DND-41 (cell line): ENCODE measurements at regions not wholly inside any gene's neighbourhood (a gene's known extent, or its start where the extent isn't known, plus 50 kb on each side); places are given as distances from the start of the nearest gene placed in this dataset.

Experiments used
- ATAC-seq: fragments of 200-7000 bp; cut with Tn5 transposase; 3 replicates; pipeline ENCODE4 v1.9.1; 2021; ENCODE audit warnings: low read depth; ENCODE audit not compliant: insufficient read depth
- DNase-seq: peaks from one replicate; pipeline ENCODE4 v3.0.0-alpha.2; 2020
- H2AFZ ChIP-seq: 2 replicates; pipeline ENCODE4 v1.6.0; 2012; ENCODE audit warnings: low read depth, low read length
- H3K27ac ChIP-seq: 2 replicates; pipeline ENCODE4 v1.5.1; 2012; ENCODE audit warnings: low read length, inconsistent platforms
- H3K27me3 ChIP-seq: fragments of 200-600 bp; sonication (generic); 2 replicates; pipeline ENCODE4 v1.6.0; 2012; ENCODE audit warnings: low read length, mild to moderate bottlenecking, inconsistent platforms; ENCODE audit not compliant: insufficient read depth, poor library complexity
- H3K36me3 ChIP-seq: 2 replicates; pipeline ENCODE4 v1.5.1; 2012; ENCODE audit warnings: low read length, inconsistent platforms; ENCODE audit not compliant: insufficient read depth
- H3K4me1 ChIP-seq: 2 replicates; pipeline ENCODE4 v1.5.1; 2012; ENCODE audit warnings: mild to moderate bottlenecking, low read length; ENCODE audit not compliant: insufficient read depth
- H3K4me2 ChIP-seq: 2 replicates; pipeline ENCODE4 v1.6.0; 2012; ENCODE audit warnings: mild to moderate bottlenecking, moderate library complexity, low read length, inconsistent platforms; ENCODE audit not compliant: insufficient read depth
- H3K4me3 ChIP-seq, 2 experiments: fragments of 200-600 bp in 1 of 2; shearing (Covaris generic) in 1 of 2; 2 replicates each; pipeline ENCODE4 v1.5.1; 2012 to 2016; ENCODE audit warnings: inconsistent platforms in 2 of 2, low read length in 2 of 2, mild to moderate bottlenecking in 2 of 2, low read depth in 1 of 2, moderate library complexity in 1 of 2
- H3K79me2 ChIP-seq: 2 replicates; pipeline ENCODE4 v1.6.0; 2012; ENCODE audit warnings: low read length, inconsistent platforms; ENCODE audit not compliant: insufficient read depth
- H3K9ac ChIP-seq: 2 replicates; pipeline ENCODE4 v1.6.0; 2012; ENCODE audit warnings: low read depth, mild to moderate bottlenecking, inconsistent platforms, low read length, moderate library complexity
- H3K9me3 ChIP-seq: 2 replicates; pipeline ENCODE4 v1.5.1; 2012; ENCODE audit warnings: low read length, moderate library complexity, mild to moderate bottlenecking, inconsistent platforms; ENCODE audit not compliant: insufficient read depth, severe bottlenecking
- H4K20me1 ChIP-seq: 2 replicates; pipeline ENCODE4 v1.6.0; 2012; ENCODE audit warnings: low read length; ENCODE audit not compliant: insufficient read depth
- EZH2 ChIP-seq: IDR thresholded peaks from 3 replicates; pipeline ENCODE4 v1.6.1; 2012; ENCODE audit warnings: borderline replicate concordance, low read depth, mild to moderate bottlenecking, moderate library complexity, low read length, inconsistent platforms; ENCODE audit not compliant: severe bottlenecking
- TF ChIP-seq, protein P1 (sequence below): IDR thresholded peaks from 2 replicates; pipeline ENCODE4 v1.5.1; 2012; ENCODE audit warnings: borderline replicate concordance, low read length, moderate library complexity, mild to moderate bottlenecking; ENCODE audit not compliant: poor library complexity, severe bottlenecking; ENCODE audit errors: extremely low read depth

DNA sequence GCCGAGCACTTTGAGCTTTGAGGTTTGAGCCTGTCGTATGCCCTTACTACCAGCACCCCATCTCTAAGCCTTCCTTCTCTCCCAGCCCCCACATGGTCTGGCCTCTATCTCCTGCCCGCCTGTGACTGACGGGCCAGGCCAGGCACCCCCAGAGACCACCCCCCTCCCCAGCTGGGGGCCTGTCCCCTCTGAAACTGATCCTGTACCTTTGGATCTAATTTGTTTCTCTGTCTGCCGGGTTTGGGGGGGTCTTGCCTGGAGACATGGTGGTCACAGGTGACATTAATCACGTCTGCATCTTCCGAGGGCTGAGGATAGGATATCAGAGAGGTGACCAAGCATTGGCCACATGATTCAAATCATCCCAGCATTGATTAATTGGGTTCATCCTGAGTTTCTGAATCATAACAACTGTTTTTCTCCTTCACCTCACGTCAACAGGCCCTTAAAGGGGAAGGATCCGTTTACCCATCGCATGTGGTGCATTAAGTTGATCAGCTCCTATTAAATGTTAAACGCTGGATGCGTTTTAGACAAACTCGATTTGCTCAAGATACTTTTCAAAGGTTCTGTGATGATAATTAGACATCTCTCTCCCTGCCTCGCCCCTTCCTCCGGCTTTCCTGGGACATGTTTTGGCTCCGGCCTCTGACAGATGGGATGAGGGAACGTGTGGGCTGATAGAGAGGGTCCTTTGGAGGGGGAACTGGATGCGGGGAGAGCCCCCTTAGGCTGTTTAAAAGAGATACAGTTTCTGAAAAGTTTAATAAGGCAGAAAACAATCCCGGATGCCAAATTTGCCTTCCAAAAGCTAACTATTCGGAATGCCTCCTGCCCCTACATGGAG is 63.3 kb upstream of the TBX3 start:
- DNase-seq (no peak), ATAC-seq (no peak)
- Histone ChIP-seq H3K36me3 (no peaks in the 10 kb centered on the region), H3K27me3 (no peaks in the 10 kb centered on the region), H3K9me3 (no peaks in the 10 kb centered on the region), H3K9ac (no peak overlapping the region), H2AFZ (no peak overlapping the region), H3K4me2 (no peak overlapping the region), H3K79me2 (no peaks in the 10 kb centered on the region), H3K4me3 (no peak overlapping the region), H3K27ac (no peak overlapping the region), H4K20me1 (no peaks in the 10 kb centered on the region), H3K4me1 (no peaks in the 10 kb centered on the region)
- no peak for TF ChIP-seq EZH2
- TF ChIP-seq, protein P1, sequence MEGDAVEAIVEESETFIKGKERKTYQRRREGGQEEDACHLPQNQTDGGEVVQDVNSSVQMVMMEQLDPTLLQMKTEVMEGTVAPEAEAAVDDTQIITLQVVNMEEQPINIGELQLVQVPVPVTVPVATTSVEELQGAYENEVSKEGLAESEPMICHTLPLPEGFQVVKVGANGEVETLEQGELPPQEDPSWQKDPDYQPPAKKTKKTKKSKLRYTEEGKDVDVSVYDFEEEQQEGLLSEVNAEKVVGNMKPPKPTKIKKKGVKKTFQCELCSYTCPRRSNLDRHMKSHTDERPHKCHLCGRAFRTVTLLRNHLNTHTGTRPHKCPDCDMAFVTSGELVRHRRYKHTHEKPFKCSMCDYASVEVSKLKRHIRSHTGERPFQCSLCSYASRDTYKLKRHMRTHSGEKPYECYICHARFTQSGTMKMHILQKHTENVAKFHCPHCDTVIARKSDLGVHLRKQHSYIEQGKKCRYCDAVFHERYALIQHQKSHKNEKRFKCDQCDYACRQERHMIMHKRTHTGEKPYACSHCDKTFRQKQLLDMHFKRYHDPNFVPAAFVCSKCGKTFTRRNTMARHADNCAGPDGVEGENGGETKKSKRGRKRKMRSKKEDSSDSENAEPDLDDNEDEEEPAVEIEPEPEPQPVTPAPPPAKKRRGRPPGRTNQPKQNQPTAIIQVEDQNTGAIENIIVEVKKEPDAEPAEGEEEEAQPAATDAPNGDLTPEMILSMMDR, result no peak

DNA sequence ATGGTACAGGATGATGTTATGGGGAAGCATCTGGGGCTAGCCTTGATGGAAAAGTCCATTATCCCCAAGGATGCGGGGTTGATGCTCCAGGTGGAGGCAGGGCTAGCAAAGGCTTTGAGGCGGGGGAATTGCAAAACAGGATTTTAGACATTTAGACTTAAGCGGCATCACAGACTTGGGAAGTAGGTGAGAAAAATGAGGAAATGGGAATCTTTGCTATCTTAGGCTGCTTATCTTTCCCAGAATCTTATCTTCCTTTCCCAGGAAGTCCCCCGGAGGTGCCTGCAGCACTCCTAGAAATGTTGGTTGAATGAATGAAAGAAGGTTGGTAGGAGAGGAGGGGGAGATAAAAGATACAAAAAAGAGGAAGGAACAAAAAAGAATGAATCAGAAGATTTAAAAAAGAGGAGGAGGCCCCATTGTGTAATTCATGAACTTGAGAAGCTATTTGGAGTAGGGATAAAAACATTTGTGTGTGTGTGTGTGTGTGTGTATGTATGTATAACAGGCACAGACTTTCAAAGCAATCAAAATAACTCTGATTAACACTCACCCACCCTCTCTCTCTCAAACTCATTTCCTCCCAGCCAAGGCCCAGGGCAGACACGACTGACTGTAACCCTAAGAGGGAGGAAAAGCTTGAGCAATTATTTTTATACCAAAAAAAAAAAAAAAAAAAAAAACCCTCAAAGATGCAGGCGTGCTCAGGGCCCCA is 62.5 kb upstream of the TBX3 start:
- Histone ChIP-seq H3K79me2 (no peaks in the 10 kb centered on the region), H3K36me3 (no peaks in the 10 kb centered on the region), H3K4me3 (no peak overlapping the region), H3K27ac (no peak overlapping the region), H3K27me3 (no peaks in the 10 kb centered on the region), H3K9ac (no peak overlapping the region), H2AFZ (no peak overlapping the region), H3K4me2 (no peak overlapping the region), H4K20me1 (no peaks in the 10 kb centered on the region), H3K9me3 (no peaks in the 10 kb centered on the region), H3K4me1 (no peaks in the 10 kb centered on the region)
- ATAC-seq, result no peak
- DNase-seq, result no peak
- TF ChIP-seq, protein P1, result no peak
- no peak for TF ChIP-seq EZH2

DNA sequence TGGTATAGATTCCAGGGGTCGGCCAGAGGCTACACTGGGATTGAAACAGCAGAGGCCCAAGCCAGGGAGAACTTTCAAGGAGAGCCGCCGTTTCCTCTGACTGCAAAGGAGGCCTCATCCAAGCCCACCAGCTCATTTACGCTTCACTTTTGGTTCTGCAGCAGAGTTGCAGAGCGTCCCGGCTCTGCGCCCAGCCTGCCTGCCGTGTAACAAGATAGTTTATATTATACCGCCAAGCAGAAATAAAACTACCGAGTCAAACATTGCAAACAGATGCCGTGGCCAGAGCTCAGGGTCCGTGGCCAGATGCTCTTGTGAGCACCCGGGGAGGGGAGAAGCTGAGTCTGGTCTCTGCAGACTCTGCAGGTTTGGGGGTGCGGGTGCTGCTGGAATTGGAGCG is 60.7 kb upstream of the TBX3 start:
- H4K20me1 ChIP-seq, result no peaks in the 10 kb centered on the region

More for the DNA sequence above, 60.7 kb upstream of the TBX3 start:
- Histone ChIP-seq H3K4me1 (no peaks in the 10 kb centered on the region), H3K27me3 (no peaks in the 10 kb centered on the region), H3K4me2 (no peak overlapping the region), H3K79me2 (no peaks in the 10 kb centered on the region), H3K4me3 (no peak overlapping the region), H3K9ac (no peak overlapping the region), H3K36me3 (no peaks in the 10 kb centered on the region), H3K27ac (no peak overlapping the region), H2AFZ (no peak overlapping the region), H3K9me3 (no peaks in the 10 kb centered on the region)
- DNase-seq (no peak), ATAC-seq (no peak)
- TF ChIP-seq, protein P1, result no peak
- no peak for TF ChIP-seq EZH2
